ENCODE measurements at regions not wholly inside any gene's neighbourhood (a gene's known extent, or its start where the extent isn't known, plus 50 kb on each side); places are given as distances from the start of the nearest gene placed in this dataset.

DNA sequence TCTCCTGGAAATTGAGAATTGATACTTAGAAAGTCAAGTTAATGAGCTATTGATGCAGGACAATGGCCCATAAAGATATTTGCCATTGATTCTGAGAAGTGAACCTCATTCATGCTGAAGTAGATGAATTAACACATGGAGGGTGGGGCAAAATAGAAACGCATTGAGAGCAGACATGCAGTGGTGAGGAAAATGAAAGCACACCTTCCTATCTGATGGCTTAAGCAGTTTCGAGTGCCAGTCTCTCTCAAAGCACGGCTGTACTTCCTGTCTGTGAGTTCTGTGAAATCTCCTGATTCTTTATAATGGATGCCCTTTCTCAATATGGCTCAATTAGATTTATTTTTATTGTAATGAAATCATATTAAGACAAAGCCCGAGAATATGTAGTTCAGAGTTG lies 247.0 kb downstream of the TMX3 start:
- TF ChIP-seq, protein P1, sequence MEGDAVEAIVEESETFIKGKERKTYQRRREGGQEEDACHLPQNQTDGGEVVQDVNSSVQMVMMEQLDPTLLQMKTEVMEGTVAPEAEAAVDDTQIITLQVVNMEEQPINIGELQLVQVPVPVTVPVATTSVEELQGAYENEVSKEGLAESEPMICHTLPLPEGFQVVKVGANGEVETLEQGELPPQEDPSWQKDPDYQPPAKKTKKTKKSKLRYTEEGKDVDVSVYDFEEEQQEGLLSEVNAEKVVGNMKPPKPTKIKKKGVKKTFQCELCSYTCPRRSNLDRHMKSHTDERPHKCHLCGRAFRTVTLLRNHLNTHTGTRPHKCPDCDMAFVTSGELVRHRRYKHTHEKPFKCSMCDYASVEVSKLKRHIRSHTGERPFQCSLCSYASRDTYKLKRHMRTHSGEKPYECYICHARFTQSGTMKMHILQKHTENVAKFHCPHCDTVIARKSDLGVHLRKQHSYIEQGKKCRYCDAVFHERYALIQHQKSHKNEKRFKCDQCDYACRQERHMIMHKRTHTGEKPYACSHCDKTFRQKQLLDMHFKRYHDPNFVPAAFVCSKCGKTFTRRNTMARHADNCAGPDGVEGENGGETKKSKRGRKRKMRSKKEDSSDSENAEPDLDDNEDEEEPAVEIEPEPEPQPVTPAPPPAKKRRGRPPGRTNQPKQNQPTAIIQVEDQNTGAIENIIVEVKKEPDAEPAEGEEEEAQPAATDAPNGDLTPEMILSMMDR (IDR thresholded peaks at IDR 0.05) = no peak
- TF ChIP-seq EP300 (IDR thresholded peaks at IDR 0.05) = no peak
- no peak for TF ChIP-seq POLR2A (IDR thresholded peaks at IDR 0.05)
- TF ChIP-seq POLR2AphosphoS5 (IDR thresholded peaks at IDR 0.05) = no peak
